WTC11 (cell line): ENCODE measurements at regions not wholly inside any gene's neighbourhood (a gene's known extent, or its start where the extent isn't known, plus 50 kb on each side); places are given as distances from the start of the nearest gene placed in this dataset.

Experiments
- ATAC-seq: fragments of 200-7000 bp; cut with Tn5 transposase; 2 replicates; pipeline ENCODE4 v1.10.0; 2021; ENCODE audit warnings: mild to moderate bottlenecking, moderate library complexity
- CTCF ChIA-PET: fragments of 300-600 bp; sonication (Branson Sonifier 250); formaldehyde crosslinking; loops from one replicate; lab custom pipeline; 2021; ENCODE audit warnings: antibody characterized with exemption; lab: Charles Lee
- POLR2A ChIA-PET: fragments of 350-600 bp; sonication (Branson Sonifier 250); formaldehyde crosslinking; loops from one replicate; lab custom pipeline; 2021; ENCODE audit warnings: antibody characterized with exemption; lab: Charles Lee
- DNase-seq: peaks from one replicate; pipeline ENCODE4 v3.0.0; 2021; ENCODE audit warnings: low spot score
- H3K27ac Mint-ChIP-seq: 2 replicates; pipeline ENCODE4 v1.8.0; 2021; ENCODE audit warnings: mixed read lengths
- H3K27me3 Mint-ChIP-seq: 2 replicates; pipeline ENCODE4 v1.8.0; 2021; ENCODE audit warnings: low read depth, mild to moderate bottlenecking, moderate library complexity, mixed read lengths
- H3K36me3 Mint-ChIP-seq: 2 replicates; pipeline ENCODE4 v1.8.0; 2021; ENCODE audit warnings: mixed read lengths
- H3K4me1 Mint-ChIP-seq: 2 replicates; pipeline ENCODE4 v1.8.0; 2022; ENCODE audit warnings: mixed read lengths
- H3K4me3 Mint-ChIP-seq: 2 replicates; pipeline ENCODE4 v1.8.0; 2021; ENCODE audit warnings: mild to moderate bottlenecking, moderate library complexity, mixed read lengths
- H3K9me3 Mint-ChIP-seq: 2 replicates; pipeline ENCODE4 v1.8.0; 2021; ENCODE audit warnings: mixed read lengths
- AR ChIP-seq: fragments of 250-450 bp; sonication (Bioruptor Pico); IDR thresholded peaks from 2 replicates; pipeline ENCODE4 v1.9.0; 2021; ENCODE audit warnings: mild to moderate bottlenecking
- ARID4B ChIP-seq: sonication (generic); formaldehyde crosslinking; IDR thresholded peaks from 2 replicates; pipeline ENCODE4 v1.8.0; 2023; ENCODE audit warnings: missing genetic modification reagents, mild to moderate bottlenecking, borderline replicate concordance
- ATF2 ChIP-seq: sonication (generic); formaldehyde crosslinking; IDR thresholded peaks from 2 replicates; pipeline ENCODE4 v1.8.1; 2022; ENCODE audit warnings: low read depth, missing genetic modification reagents, borderline replicate concordance
- CBFB ChIP-seq: sonication (generic); formaldehyde crosslinking; IDR thresholded peaks from 2 replicates; pipeline ENCODE4 v1.8.1; 2022; ENCODE audit warnings: mild to moderate bottlenecking, low read depth, missing genetic modification reagents
- CDX4 ChIP-seq: fragments of 250-450 bp; sonication (Bioruptor Pico); IDR thresholded peaks from 2 replicates; pipeline ENCODE4 v1.9.0; 2021; ENCODE audit warnings: moderate library complexity, mild to moderate bottlenecking, inconsistent platforms, borderline replicate concordance
- CREM ChIP-seq: sonication (generic); formaldehyde crosslinking; IDR thresholded peaks from 2 replicates; pipeline ENCODE4 v1.8.1; 2022; ENCODE audit warnings: mild to moderate bottlenecking, missing genetic modification reagents, moderate library complexity
- CTCF ChIP-seq: fragments of 200-600 bp; IDR thresholded peaks from 2 replicates; pipeline ENCODE4 v1.8.0; 2022; ENCODE audit warnings: antibody characterized with exemption
- IRF1 ChIP-seq: sonication (generic); formaldehyde crosslinking; IDR thresholded peaks from 2 replicates; pipeline ENCODE4 v1.8.0; 2023; ENCODE audit warnings: missing genetic modification reagents
- KAT7 ChIP-seq: sonication (generic); formaldehyde crosslinking; IDR thresholded peaks from 2 replicates; pipeline ENCODE4 v1.8.1; 2023; ENCODE audit warnings: missing genetic modification reagents, mild to moderate bottlenecking, borderline replicate concordance
- SMAD4 ChIP-seq: sonication (generic); formaldehyde crosslinking; IDR thresholded peaks from 2 replicates; pipeline ENCODE4 v1.8.0; 2022; ENCODE audit warnings: mild to moderate bottlenecking, missing genetic modification reagents
- SP1 ChIP-seq: sonication (generic); formaldehyde crosslinking; conservative IDR thresholded peaks from 2 replicates; pipeline ENCODE4 v1.8.1; 2022; ENCODE audit warnings: missing genetic modification reagents
- USF2 ChIP-seq: sonication (generic); formaldehyde crosslinking; IDR thresholded peaks from 2 replicates; pipeline ENCODE4 v1.8.1; 2023; ENCODE audit warnings: mild to moderate bottlenecking, missing genetic modification reagents, moderate library complexity
- ZBTB43 ChIP-seq: sonication (generic); formaldehyde crosslinking; IDR thresholded peaks from 2 replicates; pipeline ENCODE4 v1.8.1; 2023; ENCODE audit warnings: mild to moderate bottlenecking, missing genetic modification reagents
- ZMAT4 ChIP-seq: fragments of 250-450 bp; sonication (Bioruptor Pico); IDR thresholded peaks from 2 replicates; pipeline ENCODE4 v1.9.0; 2021; ENCODE audit warnings: mild to moderate bottlenecking
- ZNF232 ChIP-seq: sonication (generic); formaldehyde crosslinking; IDR thresholded peaks from 2 replicates; pipeline ENCODE4 v1.8.0; 2022; ENCODE audit warnings: mild to moderate bottlenecking, missing genetic modification reagents
- ZNF263 ChIP-seq: sonication (generic); formaldehyde crosslinking; IDR thresholded peaks from 2 replicates; pipeline ENCODE4 v1.8.1; 2022; ENCODE audit warnings: low read depth, mild to moderate bottlenecking, moderate library complexity, missing genetic modification reagents

- no peak for DNase-seq
- CTCF ChIA-PET = interaction anchor here (1.2 to 1.6 kb wide), 3 partner anchors 7 to 299 kb away, joined by 3 to 7 read pairs (median 3); no protein-coding TSS in a partner anchor
- no peaks in the 10 kb centered on the region for H3K36me3 Mint-ChIP-seq
- no peak for TF ChIP-seq ARID4B (CRISPR knock-in tag)
- no peak for TF ChIP-seq ZMAT4 (CRISPR knock-in tag)
- TF ChIP-seq ZNF263 (CRISPR knock-in tag) = no peak
- TF ChIP-seq USF2 (CRISPR knock-in tag) = no peak
- no peak for TF ChIP-seq ZBTB43 (CRISPR knock-in tag)
- TF ChIP-seq ZNF232 (CRISPR knock-in tag) = no peak
- TF ChIP-seq CREM (CRISPR knock-in tag) = no peak
- TF ChIP-seq CTCF = no peak
- peaks cover 27% of the 10 kb centered on the region for H3K4me1 Mint-ChIP-seq
- H3K27ac Mint-ChIP-seq = no peak overlapping the region
- POLR2A ChIA-PET = no interaction called here
- no peaks in the 10 kb centered on the region; the same call in 1 of the 2 replicates for H3K27me3 Mint-ChIP-seq
- H3K4me3 Mint-ChIP-seq = no peak overlapping the region
- H3K9me3 Mint-ChIP-seq = no peaks in the 10 kb centered on the region
- no peak for ATAC-seq
Observed at GRCh38 chr6:91088515-91088914, 501.6 kb upstream of the MAP3K7 start.

- H3K4me3 Mint-ChIP-seq = peak overlapping the region; percentile 9; the same call in 1 of the 2 replicates
- no peaks in the 10 kb centered on the region for H3K9me3 Mint-ChIP-seq
- POLR2A ChIA-PET = no interaction called here
- DNase-seq = no peak
- peak overlapping the region; percentile 19 for H3K27ac Mint-ChIP-seq
- H3K4me1 Mint-ChIP-seq = peaks cover 32% of the 10 kb centered on the region
- no peaks in the 10 kb centered on the region for H3K36me3 Mint-ChIP-seq
- CTCF ChIA-PET = interaction anchor here (1.2 to 1.5 kb wide), 2 partner anchors 148 to 299 kb away, joined by 3 to 7 read pairs; no protein-coding TSS in a partner anchor
- H3K27me3 Mint-ChIP-seq = no peaks in the 10 kb centered on the region; the same call in 1 of the 2 replicates
- ATAC-seq = peak; percentile 96
- no peak for TF ChIP-seq KAT7 (CRISPR knock-in tag)
- TF ChIP-seq AR (CRISPR knock-in tag) = no peak
- TF ChIP-seq CDX4 = no peak
- no peak for TF ChIP-seq CBFB
- no peak for TF ChIP-seq ZBTB43 (CRISPR knock-in tag)
- TF ChIP-seq ATF2 (CRISPR knock-in tag) = no peak
- no peak for TF ChIP-seq SP1
- TF ChIP-seq SMAD4 (CRISPR knock-in tag) = no peak
- no peak for TF ChIP-seq IRF1 (CRISPR knock-in tag)
Observed at GRCh38 chr6:91087908-91088307, 501.0 kb upstream of the MAP3K7 start.
